WTC11 (cell line): ENCODE measurements at regions not wholly inside any gene's neighbourhood (a gene's known extent, or its start where the extent isn't known, plus 50 kb on each side); places are given as distances from the start of the nearest gene placed in this dataset.

Experiments
- ATAC-seq: fragments of 200-7000 bp; cut with Tn5 transposase; 2 replicates; pipeline ENCODE4 v1.10.0; 2021; ENCODE audit warnings: mild to moderate bottlenecking, moderate library complexity
- CTCF ChIA-PET: fragments of 300-600 bp; sonication (Branson Sonifier 250); formaldehyde crosslinking; loops from one replicate; lab custom pipeline; 2021; ENCODE audit warnings: antibody characterized with exemption; lab: Charles Lee
- POLR2A ChIA-PET: fragments of 350-600 bp; sonication (Branson Sonifier 250); formaldehyde crosslinking; loops from one replicate; lab custom pipeline; 2021; ENCODE audit warnings: antibody characterized with exemption; lab: Charles Lee
- DNase-seq: peaks from one replicate; pipeline ENCODE4 v3.0.0; 2021; ENCODE audit warnings: low spot score
- H3K27ac Mint-ChIP-seq: 2 replicates; pipeline ENCODE4 v1.8.0; 2021; ENCODE audit warnings: mixed read lengths
- H3K27me3 Mint-ChIP-seq: 2 replicates; pipeline ENCODE4 v1.8.0; 2021; ENCODE audit warnings: low read depth, mild to moderate bottlenecking, moderate library complexity, mixed read lengths
- H3K36me3 Mint-ChIP-seq: 2 replicates; pipeline ENCODE4 v1.8.0; 2021; ENCODE audit warnings: mixed read lengths
- H3K4me1 Mint-ChIP-seq: 2 replicates; pipeline ENCODE4 v1.8.0; 2022; ENCODE audit warnings: mixed read lengths
- H3K4me3 Mint-ChIP-seq: 2 replicates; pipeline ENCODE4 v1.8.0; 2021; ENCODE audit warnings: mild to moderate bottlenecking, moderate library complexity, mixed read lengths
- H3K9me3 Mint-ChIP-seq: 2 replicates; pipeline ENCODE4 v1.8.0; 2021; ENCODE audit warnings: mixed read lengths
- ETV6 ChIP-seq: sonication (generic); formaldehyde crosslinking; IDR thresholded peaks from 2 replicates; pipeline ENCODE4 v1.8.1; 2022; ENCODE audit warnings: mild to moderate bottlenecking, missing genetic modification reagents
- JAZF1 ChIP-seq: fragments of 250-450 bp; sonication (Bioruptor Pico); IDR thresholded peaks from 2 replicates; pipeline ENCODE4 v1.9.0; 2021; ENCODE audit warnings: moderate library complexity, mild to moderate bottlenecking, inconsistent platforms
- MXD4 ChIP-seq: fragments of 250-450 bp; sonication (Bioruptor Pico); IDR thresholded peaks from 2 replicates; pipeline ENCODE4 v1.8.0; 2021; ENCODE audit warnings: mild to moderate bottlenecking, moderate library complexity, borderline replicate concordance
- NFATC4 ChIP-seq: fragments of 250-450 bp; sonication (Bioruptor Pico); IDR thresholded peaks from 2 replicates; pipeline ENCODE4 v1.9.0; 2021; ENCODE audit warnings: mild to moderate bottlenecking
- OVOL2 ChIP-seq: fragments of 250-450 bp; sonication (Bioruptor Pico); IDR thresholded peaks from 2 replicates; pipeline ENCODE4 v1.9.0; 2021; ENCODE audit warnings: mild to moderate bottlenecking, borderline replicate concordance
- PRRX2 ChIP-seq: fragments of 250-450 bp; sonication (Bioruptor Pico); IDR thresholded peaks from 2 replicates; pipeline ENCODE4 v1.8.0; 2021; ENCODE audit warnings: mild to moderate bottlenecking
- RELA ChIP-seq: sonication (generic); formaldehyde crosslinking; IDR thresholded peaks from 2 replicates; pipeline ENCODE4 v1.8.1; 2022; ENCODE audit warnings: missing genetic modification reagents, mild to moderate bottlenecking, borderline replicate concordance
- SMAD3 ChIP-seq: sonication (generic); formaldehyde crosslinking; IDR thresholded peaks from 2 replicates; pipeline ENCODE4 v1.8.0; 2022; ENCODE audit warnings: missing genetic modification reagents, mild to moderate bottlenecking, borderline replicate concordance
- SMAD4 ChIP-seq: sonication (generic); formaldehyde crosslinking; IDR thresholded peaks from 2 replicates; pipeline ENCODE4 v1.8.0; 2022; ENCODE audit warnings: mild to moderate bottlenecking, missing genetic modification reagents
- TCF7 ChIP-seq: sonication (generic); formaldehyde crosslinking; IDR thresholded peaks from 2 replicates; pipeline ENCODE4 v1.8.0; 2022; ENCODE audit warnings: mild to moderate bottlenecking, low read depth, missing genetic modification reagents, moderate library complexity
- ZNF416 ChIP-seq: fragments of 250-450 bp; sonication (Bioruptor Pico); IDR thresholded peaks from 2 replicates; pipeline ENCODE4 v1.9.0; 2021; ENCODE audit warnings: mild to moderate bottlenecking, inconsistent platforms
- TF ChIP-seq, protein P1 (sequence below): fragments of 250-450 bp; sonication (Bioruptor Pico); IDR thresholded peaks from 2 replicates; pipeline ENCODE4 v1.9.0; 2021; ENCODE audit warnings: mild to moderate bottlenecking
- TF ChIP-seq, protein P2 (sequence below): sonication (generic); formaldehyde crosslinking; IDR thresholded peaks from 2 replicates; pipeline ENCODE4 v1.8.1; 2023; ENCODE audit warnings: mild to moderate bottlenecking, missing genetic modification reagents, moderate library complexity
- TF ChIP-seq, protein P3 (sequence below): fragments of 250-450 bp; sonication (Bioruptor Pico); conservative IDR thresholded peaks from 2 replicates; pipeline ENCODE4 v1.9.0; 2021; ENCODE audit warnings: mild to moderate bottlenecking
- TF ChIP-seq, protein P4 (sequence below): fragments of 200-600 bp; IDR thresholded peaks from 2 replicates; pipeline ENCODE4 v1.8.0; 2022; ENCODE audit warnings: antibody characterized with exemption
- TF ChIP-seq, protein P5 (sequence below): sonication (generic); formaldehyde crosslinking; IDR thresholded peaks from 2 replicates; pipeline ENCODE4 v1.8.0; 2023; ENCODE audit warnings: missing genetic modification reagents
- TF ChIP-seq, protein P6 (sequence below): sonication (generic); formaldehyde crosslinking; conservative IDR thresholded peaks from 2 replicates; pipeline ENCODE4 v1.8.1; 2022; ENCODE audit warnings: mild to moderate bottlenecking, missing genetic modification reagents
- TF ChIP-seq, protein P7 (sequence below): fragments of 250-450 bp; sonication (Bioruptor Pico); IDR thresholded peaks from 2 replicates; pipeline ENCODE4 v2.1.2; 2022; ENCODE audit warnings: mild to moderate bottlenecking, moderate library complexity

DNA sequence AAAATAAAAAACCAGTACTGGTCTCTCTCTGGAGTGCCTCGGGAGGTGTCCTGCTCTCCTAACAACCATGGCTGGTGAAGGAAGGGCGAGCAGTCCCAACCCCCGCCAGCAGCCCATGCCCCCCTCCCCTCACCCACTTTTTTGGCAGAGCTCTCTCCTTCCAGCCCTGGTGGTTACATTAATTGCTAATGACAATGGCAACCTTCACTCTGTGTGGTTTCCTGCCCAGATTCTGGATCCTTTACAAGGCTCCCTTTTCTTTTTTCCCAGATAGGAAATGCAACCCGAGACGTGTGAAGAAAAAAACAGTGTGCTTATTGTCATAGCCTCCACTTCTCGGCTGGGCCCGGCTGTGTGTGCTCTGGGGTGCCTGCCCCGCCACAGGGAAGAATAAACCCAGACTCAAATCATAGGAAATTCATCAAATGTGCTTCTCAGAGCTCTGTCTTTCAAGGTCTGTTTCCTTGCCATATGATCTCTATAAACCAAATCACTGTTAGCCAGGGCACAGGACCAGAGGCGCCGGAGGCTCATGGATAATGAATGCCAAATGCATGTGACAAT, 513.0 kb downstream of the SOX6 start:
- no peak for DNase-seq
- peak; percentile 55 for ATAC-seq
- no peaks in the 10 kb centered on the region for H3K36me3 Mint-ChIP-seq
- ChIA-PET POLR2A (no interaction called here), CTCF (no interaction called here)
- H3K4me1 Mint-ChIP-seq = peaks cover 43% of the 10 kb centered on the region
- no peaks in the 10 kb centered on the region for H3K27me3 Mint-ChIP-seq
- TF ChIP-seq JAZF1 (CRISPR knock-in tag) (no peak), SMAD3 (no peak)
- H3K9me3 Mint-ChIP-seq = no peaks in the 10 kb centered on the region
- 0 out of 2 replicates have a peak overlapping the region, but pooled peaks have one; percentile 19 for H3K27ac Mint-ChIP-seq
- H3K4me3 Mint-ChIP-seq = no peak overlapping the region

DNA sequence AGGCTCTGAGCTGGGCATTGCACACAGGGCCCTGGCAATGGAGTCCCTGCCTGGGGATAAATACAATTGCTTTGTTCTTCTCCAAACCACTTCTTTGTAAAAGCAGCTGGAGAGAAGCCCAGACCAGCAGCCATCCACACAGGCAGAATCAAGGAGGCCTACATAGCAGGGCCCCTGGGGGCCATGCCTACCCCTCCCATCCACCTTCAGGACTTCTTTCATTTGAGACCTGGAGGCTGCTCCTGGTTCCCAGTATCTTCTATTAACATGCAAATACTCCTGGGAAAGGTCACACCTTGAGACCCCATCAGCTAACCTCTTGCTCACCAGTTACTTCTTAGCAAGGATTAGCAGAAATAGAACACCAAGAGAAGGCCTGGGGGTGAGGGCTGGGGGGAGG, 511.1 kb downstream of the SOX6 start:
- no peak overlapping the region for H3K4me3 Mint-ChIP-seq

DNA sequence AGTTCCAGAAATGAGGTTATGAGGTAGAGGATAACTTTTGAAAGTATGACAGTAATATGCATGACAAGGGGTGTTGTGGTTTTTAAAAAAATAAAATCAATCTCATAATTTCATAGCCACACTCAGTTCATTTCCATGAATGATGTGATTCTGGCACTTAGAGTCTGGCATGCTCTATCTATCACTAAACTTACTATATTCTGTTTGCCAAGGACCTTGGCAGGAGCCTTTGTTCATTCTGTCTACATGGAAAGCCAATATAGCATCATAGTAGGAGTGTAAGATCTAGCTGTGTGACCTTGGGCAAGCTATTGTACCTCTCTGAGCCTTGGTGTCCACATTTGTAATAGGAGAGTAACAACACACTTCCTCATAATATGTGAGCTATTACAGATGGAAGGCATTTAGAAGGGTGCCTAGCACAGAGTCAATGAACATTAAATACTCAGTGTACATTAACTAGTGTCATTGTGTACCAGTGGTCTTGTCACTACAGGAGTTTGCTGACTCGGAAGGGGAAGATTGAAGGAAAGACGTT, 507.6 kb downstream of the SOX6 start:
- TF ChIP-seq, protein P1, sequence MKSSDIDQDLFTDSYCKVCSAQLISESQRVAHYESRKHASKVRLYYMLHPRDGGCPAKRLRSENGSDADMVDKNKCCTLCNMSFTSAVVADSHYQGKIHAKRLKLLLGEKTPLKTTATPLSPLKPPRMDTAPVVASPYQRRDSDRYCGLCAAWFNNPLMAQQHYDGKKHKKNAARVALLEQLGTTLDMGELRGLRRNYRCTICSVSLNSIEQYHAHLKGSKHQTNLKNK (CRISPR knock-in tag) = no peak
- TF ChIP-seq, protein P2, sequence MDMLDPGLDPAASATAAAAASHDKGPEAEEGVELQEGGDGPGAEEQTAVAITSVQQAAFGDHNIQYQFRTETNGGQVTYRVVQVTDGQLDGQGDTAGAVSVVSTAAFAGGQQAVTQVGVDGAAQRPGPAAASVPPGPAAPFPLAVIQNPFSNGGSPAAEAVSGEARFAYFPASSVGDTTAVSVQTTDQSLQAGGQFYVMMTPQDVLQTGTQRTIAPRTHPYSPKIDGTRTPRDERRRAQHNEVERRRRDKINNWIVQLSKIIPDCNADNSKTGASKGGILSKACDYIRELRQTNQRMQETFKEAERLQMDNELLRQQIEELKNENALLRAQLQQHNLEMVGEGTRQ (CRISPR knock-in tag) = no peak
- no peak for TF ChIP-seq TCF7 (CRISPR knock-in tag)
- no peak for TF ChIP-seq RELA (CRISPR knock-in tag)
- TF ChIP-seq MXD4 (CRISPR knock-in tag) = no peak
- TF ChIP-seq NFATC4 = no peak
- TF ChIP-seq ZNF416 = no peak
- no peak for TF ChIP-seq PRRX2 (CRISPR knock-in tag)
- TF ChIP-seq, protein P3, sequence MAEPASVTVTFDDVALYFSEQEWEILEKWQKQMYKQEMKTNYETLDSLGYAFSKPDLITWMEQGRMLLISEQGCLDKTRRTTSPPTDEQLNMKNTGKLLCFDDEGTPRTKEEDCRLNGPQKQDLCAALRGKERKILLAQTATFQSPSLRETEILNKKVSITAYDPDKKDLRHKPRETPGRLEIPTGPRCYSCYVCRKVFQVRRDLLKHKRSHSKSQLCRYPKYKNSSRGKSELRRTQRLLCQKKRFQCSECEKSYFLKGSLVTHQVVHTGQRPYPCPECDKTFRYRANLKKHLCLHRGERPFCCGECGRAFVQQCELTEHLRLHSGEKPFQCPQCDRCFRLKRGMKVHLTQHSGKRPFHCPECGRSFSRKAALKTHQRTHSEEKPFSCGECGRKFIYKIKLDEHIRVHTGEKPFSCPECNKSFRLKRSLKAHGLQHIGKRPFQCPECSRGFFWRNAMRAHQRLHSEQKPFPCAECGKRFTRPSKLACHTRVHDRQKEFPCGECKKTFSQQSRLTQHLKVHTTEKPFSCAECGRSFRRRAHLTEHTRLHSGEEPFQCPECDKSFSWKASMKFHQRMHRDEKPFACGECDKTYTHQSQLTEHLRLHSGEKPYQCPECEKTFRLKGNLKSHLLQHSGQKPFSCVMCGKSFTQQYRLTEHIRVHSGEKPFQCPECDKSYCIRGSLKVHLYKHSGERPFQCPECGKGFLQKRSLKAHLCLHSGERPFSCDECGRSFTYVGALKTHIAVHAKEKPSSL = no peak
- TF ChIP-seq, protein P4, sequence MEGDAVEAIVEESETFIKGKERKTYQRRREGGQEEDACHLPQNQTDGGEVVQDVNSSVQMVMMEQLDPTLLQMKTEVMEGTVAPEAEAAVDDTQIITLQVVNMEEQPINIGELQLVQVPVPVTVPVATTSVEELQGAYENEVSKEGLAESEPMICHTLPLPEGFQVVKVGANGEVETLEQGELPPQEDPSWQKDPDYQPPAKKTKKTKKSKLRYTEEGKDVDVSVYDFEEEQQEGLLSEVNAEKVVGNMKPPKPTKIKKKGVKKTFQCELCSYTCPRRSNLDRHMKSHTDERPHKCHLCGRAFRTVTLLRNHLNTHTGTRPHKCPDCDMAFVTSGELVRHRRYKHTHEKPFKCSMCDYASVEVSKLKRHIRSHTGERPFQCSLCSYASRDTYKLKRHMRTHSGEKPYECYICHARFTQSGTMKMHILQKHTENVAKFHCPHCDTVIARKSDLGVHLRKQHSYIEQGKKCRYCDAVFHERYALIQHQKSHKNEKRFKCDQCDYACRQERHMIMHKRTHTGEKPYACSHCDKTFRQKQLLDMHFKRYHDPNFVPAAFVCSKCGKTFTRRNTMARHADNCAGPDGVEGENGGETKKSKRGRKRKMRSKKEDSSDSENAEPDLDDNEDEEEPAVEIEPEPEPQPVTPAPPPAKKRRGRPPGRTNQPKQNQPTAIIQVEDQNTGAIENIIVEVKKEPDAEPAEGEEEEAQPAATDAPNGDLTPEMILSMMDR = no peak
- TF ChIP-seq OVOL2 (CRISPR knock-in tag) = no peak
- TF ChIP-seq, protein P5, sequence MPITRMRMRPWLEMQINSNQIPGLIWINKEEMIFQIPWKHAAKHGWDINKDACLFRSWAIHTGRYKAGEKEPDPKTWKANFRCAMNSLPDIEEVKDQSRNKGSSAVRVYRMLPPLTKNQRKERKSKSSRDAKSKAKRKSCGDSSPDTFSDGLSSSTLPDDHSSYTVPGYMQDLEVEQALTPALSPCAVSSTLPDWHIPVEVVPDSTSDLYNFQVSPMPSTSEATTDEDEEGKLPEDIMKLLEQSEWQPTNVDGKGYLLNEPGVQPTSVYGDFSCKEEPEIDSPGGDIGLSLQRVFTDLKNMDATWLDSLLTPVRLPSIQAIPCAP (CRISPR knock-in tag) = no peak
- TF ChIP-seq SMAD4 = no peak
- H3K9me3 Mint-ChIP-seq = no peaks in the 10 kb centered on the region
- ChIA-PET POLR2A (no interaction called here), CTCF (interaction anchor here (1.0 to 1.2 kb wide), 2 partner anchors 75 to 198 kb away, joined by 3 to 5 read pairs; no protein-coding TSS in a partner anchor)
- H3K27ac Mint-ChIP-seq = no peak overlapping the region
- no peak overlapping the region for H3K4me3 Mint-ChIP-seq
- H3K36me3 Mint-ChIP-seq = no peaks in the 10 kb centered on the region
- H3K4me1 Mint-ChIP-seq = peaks cover 39% of the 10 kb centered on the region
- no peaks in the 10 kb centered on the region; the same call in 1 of the 2 replicates for H3K27me3 Mint-ChIP-seq
- ATAC-seq = no peak
- no peak for DNase-seq

More for the DNA sequence above, 511.1 kb downstream of the SOX6 start:
- CTCF ChIA-PET = interaction anchor here (0.8 to 1.2 kb wide), 2 partner anchors 26 to 144 kb away, joined by 3 to 4 read pairs; no protein-coding TSS in a partner anchor
- Mint-ChIP-seq H3K27ac (no peak overlapping the region), H3K9me3 (no peaks in the 10 kb centered on the region), H3K4me1 (peaks cover 46% of the 10 kb centered on the region)
- POLR2A ChIA-PET = no interaction called here
- peak; percentile 89 for ATAC-seq
- peak; percentile 18 for DNase-seq
- TF ChIP-seq, protein P6, sequence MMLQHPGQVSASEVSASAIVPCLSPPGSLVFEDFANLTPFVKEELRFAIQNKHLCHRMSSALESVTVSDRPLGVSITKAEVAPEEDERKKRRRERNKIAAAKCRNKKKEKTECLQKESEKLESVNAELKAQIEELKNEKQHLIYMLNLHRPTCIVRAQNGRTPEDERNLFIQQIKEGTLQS = no peak
- TF ChIP-seq, protein P7, sequence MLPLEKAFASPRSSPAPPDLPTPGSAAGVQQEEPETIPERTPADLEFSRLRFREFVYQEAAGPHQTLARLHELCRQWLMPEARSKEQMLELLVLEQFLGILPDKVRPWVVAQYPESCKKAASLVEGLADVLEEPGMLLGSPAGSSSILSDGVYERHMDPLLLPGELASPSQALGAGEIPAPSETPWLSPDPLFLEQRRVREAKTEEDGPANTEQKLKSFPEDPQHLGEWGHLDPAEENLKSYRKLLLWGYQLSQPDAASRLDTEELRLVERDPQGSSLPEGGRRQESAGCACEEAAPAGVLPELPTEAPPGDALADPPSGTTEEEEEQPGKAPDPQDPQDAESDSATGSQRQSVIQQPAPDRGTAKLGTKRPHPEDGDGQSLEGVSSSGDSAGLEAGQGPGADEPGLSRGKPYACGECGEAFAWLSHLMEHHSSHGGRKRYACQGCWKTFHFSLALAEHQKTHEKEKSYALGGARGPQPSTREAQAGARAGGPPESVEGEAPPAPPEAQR (CRISPR knock-in tag) = 0 out of 2 replicates have a peak, but pooled peaks have one; percentile 47
- 0 out of 2 replicates have a peak, but pooled peaks have one; percentile 25 for TF ChIP-seq ETV6
- TF ChIP-seq, all 79 proteins: peak for 2
- Mint-ChIP-seq H3K27me3 (no peaks in the 10 kb centered on the region), H3K36me3 (no peaks in the 10 kb centered on the region)
